Hepatocyte (in vitro differentiated cells): ENCODE measurements at regions not wholly inside any gene's neighbourhood (a gene's known extent, or its start where the extent isn't known, plus 50 kb on each side); places are given as distances from the start of the nearest gene placed in this dataset.

ENCODE experiments used
- DNase-seq: peaks from one replicate; pipeline ENCODE4 v3.0.0-alpha.2; 2016; ENCODE audit warnings: low spot score
- H2AFZ ChIP-seq: fragments of 200-600 bp; sonication (generic); 2 replicates; pipeline ENCODE4 v1.6.0; 2016; ENCODE audit warnings: antibody characterized with exemption, mild to moderate bottlenecking
- H3K27ac ChIP-seq: fragments of 200-600 bp; sonication (generic); 2 replicates; pipeline ENCODE4 v1.5.1; 2016; ENCODE audit warnings: mild to moderate bottlenecking
- H3K27me3 ChIP-seq: fragments of 200-600 bp; sonication (generic); 2 replicates; pipeline ENCODE4 v1.6.1; 2016
- H3K36me3 ChIP-seq: fragments of 200-600 bp; sonication (generic); replicated peaks from 2 replicates; pipeline ENCODE4 v1.5.1; 2016; ENCODE audit warnings: low read depth; ENCODE audit not compliant: insufficient read depth
- H3K4me1 ChIP-seq: fragments of 200-600 bp; sonication (generic); 2 replicates; pipeline ENCODE4 v1.5.1; 2016; ENCODE audit warnings: mild to moderate bottlenecking, moderate library complexity; ENCODE audit not compliant: insufficient read depth
- H3K4me2 ChIP-seq: fragments of 200-600 bp; sonication (generic); 2 replicates; pipeline ENCODE4 v1.6.0; 2016
- H3K4me3 ChIP-seq: fragments of 200-600 bp; sonication (generic); 2 replicates; pipeline ENCODE4 v1.5.1; 2016; ENCODE audit warnings: mild to moderate bottlenecking
- H3K79me2 ChIP-seq: fragments of 200-600 bp; sonication (generic); 2 replicates; pipeline ENCODE4 v1.6.0; 2017; ENCODE audit warnings: mild to moderate bottlenecking
- H3K9me2 ChIP-seq: fragments of 200-600 bp; sonication (generic); replicated peaks from 2 replicates; pipeline ENCODE4 v1.6.0; 2017; ENCODE audit warnings: mild to moderate bottlenecking; ENCODE audit not compliant: insufficient read depth
- H3K9me3 ChIP-seq: fragments of 200-600 bp; sonication (generic); 2 replicates; pipeline ENCODE4 v1.5.1; 2016; ENCODE audit warnings: low read depth, mild to moderate bottlenecking
- H4K20me1 ChIP-seq: fragments of 200-600 bp; sonication (generic); 2 replicates; pipeline ENCODE4 v1.6.0; 2016; ENCODE audit warnings: mild to moderate bottlenecking; ENCODE audit not compliant: insufficient read depth, poor library complexity, severe bottlenecking
- CTCF ChIP-seq: fragments of 200-600 bp; sonication (generic); IDR thresholded peaks from 2 replicates; pipeline ENCODE4 v1.5.1; 2016; ENCODE audit warnings: antibody characterized with exemption, mild to moderate bottlenecking; ENCODE audit not compliant: poor library complexity
- EZH2 ChIP-seq: fragments of 200-600 bp; sonication (generic); IDR thresholded peaks from 2 replicates; pipeline ENCODE4 v1.6.1; 2016; ENCODE audit warnings: antibody characterized with exemption, mild to moderate bottlenecking, borderline replicate concordance
- EZH2phosphoT487 ChIP-seq: fragments of 200-600 bp; sonication (generic); IDR thresholded peaks from one replicate; pipeline ENCODE4 v1.6.1; 2018; ENCODE audit warnings: antibody characterized with exemption, mild to moderate bottlenecking, low read depth, moderate library complexity; ENCODE audit not compliant: unreplicated experiment, severe bottlenecking
- WGBS: methylation state at CpG from one replicate; pipeline ENCODE4 v1.1.6; 2016; ENCODE audit warnings: low lambda C conversion rate; ENCODE audit errors: missing lambda C conversion rate; 5-methylcytosine and 5-hydroxymethylcytosine counted together

- no peak overlapping the region for H3K4me3 ChIP-seq
- WGBS: 92% methylated on average over 35 of the region's 37 CpGs
- no peaks in the 10 kb centered on the region for H3K4me1 ChIP-seq
- no peak for TF ChIP-seq EZH2
- TF ChIP-seq CTCF: no peak
- no peak for TF ChIP-seq EZH2phosphoT487
- H3K27me3 ChIP-seq: no peaks in the 10 kb centered on the region
- H3K36me3 ChIP-seq: no peaks in the 10 kb centered on the region
- no peak overlapping the region for H3K27ac ChIP-seq
- H4K20me1 ChIP-seq: no peaks in the 10 kb centered on the region
- no peak overlapping the region for H2AFZ ChIP-seq
- H3K9me3 ChIP-seq: no peaks in the 10 kb centered on the region
- H3K4me2 ChIP-seq: no peak overlapping the region
- no peak for DNase-seq
- no peaks in the 10 kb centered on the region for H3K79me2 ChIP-seq
- no peaks in the 10 kb centered on the region for H3K9me2 ChIP-seq
These were observed 422.6 kb upstream of the NUPR2 start for GRCh38 chr7:56538541-56539429.

GRCh38 chr7:56537952-56538351 lies 421.7 kb upstream of the NUPR2 start:
- no peaks in the 10 kb centered on the region for H3K9me2 ChIP-seq
- no peak overlapping the region for H3K27ac ChIP-seq
- no peaks in the 10 kb centered on the region for H3K27me3 ChIP-seq
- peaks cover 3% of the 10 kb centered on the region for H3K9me3 ChIP-seq
- H3K36me3 ChIP-seq: no peaks in the 10 kb centered on the region
- WGBS: 92% methylated on average over 19 of the region's 19 CpGs
- H3K79me2 ChIP-seq: no peaks in the 10 kb centered on the region
- H2AFZ ChIP-seq: no peak overlapping the region
- no peak overlapping the region for H3K4me3 ChIP-seq
- no peak for TF ChIP-seq CTCF
- no peaks in the 10 kb centered on the region for H3K4me1 ChIP-seq
- H3K4me2 ChIP-seq: no peak overlapping the region
- no peak for DNase-seq
- no peaks in the 10 kb centered on the region for H4K20me1 ChIP-seq

GRCh38 chr7:56537477-56537876 lies 421.3 kb upstream of the NUPR2 start:
- H3K4me3 ChIP-seq: no peak overlapping the region
- H3K79me2 ChIP-seq: no peaks in the 10 kb centered on the region
- H3K36me3 ChIP-seq: no peaks in the 10 kb centered on the region
- no peaks in the 10 kb centered on the region for H3K4me1 ChIP-seq
- peaks cover 5% of the 10 kb centered on the region for H3K9me3 ChIP-seq
- 87% methylated on average over 20 of the region's 20 CpGs for WGBS
- no peak for DNase-seq
- no peak overlapping the region for H3K27ac ChIP-seq
- no peaks in the 10 kb centered on the region for H4K20me1 ChIP-seq
- TF ChIP-seq CTCF: no peak
- no peak overlapping the region for H3K4me2 ChIP-seq
- H3K27me3 ChIP-seq: no peaks in the 10 kb centered on the region
- H2AFZ ChIP-seq: no peak overlapping the region
- no peaks in the 10 kb centered on the region for H3K9me2 ChIP-seq

- Histone ChIP-seq H3K9me3 (peaks cover 2% of the 10 kb centered on the region), H4K20me1 (no peaks in the 10 kb centered on the region), H3K9me2 (no peaks in the 10 kb centered on the region), H3K36me3 (no peaks in the 10 kb centered on the region), H3K4me3 (no peak overlapping the region), H3K27me3 (no peaks in the 10 kb centered on the region), H3K27ac (no peak overlapping the region), H3K4me1 (no peaks in the 10 kb centered on the region), H2AFZ (no peak overlapping the region), H3K79me2 (no peaks in the 10 kb centered on the region), H3K4me2 (no peak overlapping the region)
- 71% methylated on average over 3 of the region's 3 CpGs for WGBS
- DNase-seq: no peak
- TF ChIP-seq CTCF (no peak), EZH2phosphoT487 (no peak), EZH2 (no peak)
These were observed 378.9 kb upstream of the NUPR2 start for GRCh38 chr7:56495165-56495564.
